H1 (cell line): ENCODE measurements at regions not wholly inside any gene's neighbourhood (a gene's known extent, or its start where the extent isn't known, plus 50 kb on each side); places are given as distances from the start of the nearest gene placed in this dataset.

Source experiments
- CTCF ChIA-PET: fragments of 300-600 bp; sonication (Branson Sonifier 250); formaldehyde crosslinking; loops from one replicate; lab custom pipeline; 2021; ENCODE audit not compliant: partially characterized antibody; lab: Charles Lee
- POLR2A ChIA-PET: fragments of 300-600 bp; sonication (Branson Sonifier 250); formaldehyde crosslinking; loops from one replicate; lab custom pipeline; 2021; ENCODE audit warnings: inconsistent platforms; ENCODE audit not compliant: partially characterized antibody; lab: Charles Lee
- DNase-seq, 2 experiments: peaks; one replicate each; pipeline versions ENCODE4 v3.0.0 to v3.0.0-alpha.2; 2010 to 2022; ENCODE audit warnings: low spot score in 2 of 2, low read depth in 1 of 2, mixed read lengths in 1 of 2
- FAIRE-seq: peaks from 2 replicates; lab custom pipeline; 2011; peaks lifted over from hg19 to GRCh38; lab: Jason Lieb, UNC
- H2AFZ ChIP-seq: 2 replicates; pipeline ENCODE4 v1.8.1; 2012; ENCODE audit warnings: low read length, inconsistent platforms
- H2AK5ac ChIP-seq: 2 replicates; pipeline ENCODE4 v1.6.1; 2013; ENCODE audit warnings: low read depth, low read length
- H2BK120ac ChIP-seq: replicated peaks from 2 replicates; pipeline ENCODE3; 2013; ENCODE audit warnings: low read depth, low read length, inconsistent platforms
- H2BK12ac ChIP-seq: 2 replicates; pipeline ENCODE4 v1.6.1; 2013; ENCODE audit warnings: low read depth, low read length
- H2BK15ac ChIP-seq: 2 replicates; pipeline ENCODE4 v1.6.1; 2013; ENCODE audit warnings: low read length
- H2BK20ac ChIP-seq: 2 replicates; pipeline ENCODE4 v1.6.1; 2013; ENCODE audit warnings: low read length
- H2BK5ac ChIP-seq: 2 replicates; pipeline ENCODE4 v1.6.1; 2013; ENCODE audit warnings: low read depth, low read length
- H3K14ac ChIP-seq: 2 replicates; pipeline ENCODE4 v1.6.1; 2013; ENCODE audit warnings: inconsistent platforms; ENCODE audit not compliant: insufficient read length
- H3K18ac ChIP-seq: 2 replicates; pipeline ENCODE4 v1.6.1; 2013; ENCODE audit warnings: low read length; ENCODE audit errors: extremely low read depth
- H3K23ac ChIP-seq: 2 replicates; pipeline ENCODE4 v1.6.1; 2013; ENCODE audit warnings: inconsistent platforms; ENCODE audit not compliant: insufficient read length
- H3K23me2 ChIP-seq: 2 replicates; pipeline ENCODE4 v1.6.1; 2013; ENCODE audit warnings: low read depth, low read length
- H3K27ac ChIP-seq: 2 replicates; pipeline ENCODE4 v1.6.1; 2011; ENCODE audit warnings: low read depth, low read length, inconsistent platforms
- H3K27me3 ChIP-seq, 4 experiments: replicated peaks in 1 of 4; 1 replicate in 1 of 4; 2 replicates in 3 of 4; pipeline versions ENCODE4 v1.6.1 to v1.8.1; 2011 to 2013; ENCODE audit warnings: low read length in 3 of 4, mild to moderate bottlenecking in 3 of 4, inconsistent platforms in 2 of 4, mixed read lengths in 2 of 4, moderate library complexity in 1 of 4; ENCODE audit not compliant: control insufficient read depth in 3 of 4, insufficient read depth in 3 of 4; ENCODE audit errors: extremely low read depth in 1 of 4
- H3K36me3 ChIP-seq, 4 experiments: 2 replicates each; pipeline versions ENCODE4 v1.6.1 to v1.8.1; 2011 to 2013; ENCODE audit warnings: mild to moderate bottlenecking in 4 of 4, low read length in 3 of 4, moderate library complexity in 2 of 4, control low read depth in 1 of 4, inconsistent platforms in 1 of 4; ENCODE audit not compliant: insufficient read depth in 4 of 4, control insufficient read depth in 2 of 4
- H3K4ac ChIP-seq: replicated peaks from 2 replicates; pipeline ENCODE3; 2013; ENCODE audit warnings: low read length, low read depth, mixed read lengths, inconsistent platforms; ENCODE audit not compliant: insufficient read length
- H3K4me1 ChIP-seq, 4 experiments: replicated peaks in 1 of 4; 1 replicate in 1 of 4; 2 replicates in 3 of 4; pipeline versions ENCODE4 v1.6.1 to v1.8.1; 2011 to 2013; ENCODE audit warnings: low read length in 3 of 4, inconsistent platforms in 2 of 4, mixed read lengths in 1 of 4; ENCODE audit not compliant: insufficient read depth in 4 of 4, control insufficient read depth in 3 of 4
- H3K4me2 ChIP-seq, 2 experiments: 2 replicates each; pipeline versions ENCODE4 v1.6.1 to v1.8.1; 2011 to 2013; ENCODE audit warnings: low read depth in 2 of 2, low read length in 2 of 2, control low read depth in 1 of 2, inconsistent platforms in 1 of 2, mild to moderate bottlenecking in 1 of 2; ENCODE audit not compliant: insufficient read depth in 1 of 2
- H3K4me3 ChIP-seq, 4 experiments: fragments of 200-600, 300-600 bp in 1 of 4; sonication (generic), shearing (Covaris generic), sonication (Bioruptor Twin) in 1 of 4; 2 replicates each; pipeline versions ENCODE4 v1.5.1 to v1.8.1; 2011 to 2016; ENCODE audit warnings: low read length in 4 of 4, low read depth in 3 of 4, control low read depth in 2 of 4, inconsistent platforms in 2 of 4, mild to moderate bottlenecking in 2 of 4, mixed read lengths in 1 of 4, moderate library complexity in 1 of 4; ENCODE audit not compliant: insufficient read depth in 2 of 4; ENCODE audit errors: extremely low read depth in 1 of 4
- H3K56ac ChIP-seq: replicated peaks from 2 replicates; pipeline ENCODE3; 2013; ENCODE audit warnings: low read depth, mild to moderate bottlenecking, mixed read lengths, low read length, inconsistent platforms; ENCODE audit not compliant: insufficient read length
- H3K79me1 ChIP-seq: 2 replicates; pipeline ENCODE4 v1.6.1; 2013; ENCODE audit warnings: low read depth, low read length, control low read depth
- H3K79me2 ChIP-seq, 2 experiments: 2 replicates each; pipeline versions ENCODE4 v1.6.1 to v1.8.1; 2012 to 2013; ENCODE audit warnings: low read length in 2 of 2, mild to moderate bottlenecking in 2 of 2, inconsistent platforms in 1 of 2; ENCODE audit not compliant: insufficient read depth in 2 of 2, control insufficient read depth in 1 of 2
- H3K9ac ChIP-seq, 4 experiments: replicated peaks in 1 of 4; 1 replicate in 1 of 4; 2 replicates in 3 of 4; pipeline versions ENCODE4 v1.6.1 to v1.8.1; 2011 to 2013; ENCODE audit warnings: low read depth in 3 of 4, low read length in 3 of 4, control low read depth in 2 of 4, mild to moderate bottlenecking in 2 of 4, moderate library complexity in 2 of 4, inconsistent platforms in 1 of 4; ENCODE audit errors: extremely low read depth in 1 of 4
- H3K9me3 ChIP-seq, 2 experiments: 2 replicates each; pipeline versions ENCODE4 v1.6.1 to v1.8.1; 2012 to 2013; ENCODE audit warnings: mild to moderate bottlenecking in 2 of 2, moderate library complexity in 2 of 2, control low read depth in 1 of 2, inconsistent platforms in 1 of 2, low read depth in 1 of 2, low read length in 1 of 2, mixed read lengths in 1 of 2; ENCODE audit not compliant: insufficient read depth in 2 of 2
- H4K20me1 ChIP-seq, 2 experiments: replicated peaks in 1 of 2; 2 replicates each; pipeline versions ENCODE3 to v1.8.1; 2011 to 2013; ENCODE audit warnings: inconsistent platforms in 2 of 2, low read length in 2 of 2, mild to moderate bottlenecking in 1 of 2; ENCODE audit not compliant: insufficient read depth in 2 of 2, control insufficient read depth in 1 of 2
- H4K5ac ChIP-seq: 2 replicates; pipeline ENCODE4 v1.6.1; 2013; ENCODE audit warnings: low read length, low read depth, mixed read lengths, inconsistent platforms; ENCODE audit not compliant: insufficient read length
- H4K8ac ChIP-seq: 2 replicates; pipeline ENCODE4 v1.8.0; 2013; ENCODE audit warnings: mild to moderate bottlenecking, moderate library complexity, low read length, inconsistent platforms; ENCODE audit not compliant: insufficient read depth; ENCODE audit errors: extremely low read depth
- H4K91ac ChIP-seq: replicated peaks from 2 replicates; pipeline ENCODE3; 2013; ENCODE audit warnings: low read length, mixed read lengths, inconsistent platforms; ENCODE audit not compliant: insufficient read length
- KDM5A ChIP-seq: fragments of 200-600 bp; IDR thresholded peaks from 2 replicates; pipeline ENCODE4 v1.7.1; 2012; ENCODE audit warnings: mild to moderate bottlenecking, low read length, inconsistent platforms, mixed read lengths
- POLR2AphosphoS5 ChIP-seq: IDR thresholded peaks from 2 replicates; pipeline ENCODE4 v1.6.1; 2011; ENCODE audit warnings: low read depth, low read length
- WGBS, 2 experiments: shearing (Covaris generic) in 1 of 2; methylation state at CpG; one replicate each; pipeline versions ENCODE4 v1.1.6 to v1.1.7; 2013 to 2015; ENCODE audit warnings: low lambda C conversion rate in 2 of 2, mixed read lengths in 2 of 2, inconsistent platforms in 1 of 2, low coverage in 1 of 2, missing lambda C conversion rate in 1 of 2; ENCODE audit not compliant: insufficient replicate concordance in 2 of 2, insufficient coverage in 1 of 2, insufficient read length in 1 of 2; ENCODE audit errors: extremely low coverage in 1 of 2, missing lambda C conversion rate in 1 of 2; 5-methylcytosine and 5-hydroxymethylcytosine counted together
- TF ChIP-seq, protein P1 (sequence below), 3 experiments: IDR thresholded peaks; 1 replicate in 2 of 3; 2 replicates in 1 of 3; pipeline versions ENCODE4 v1.5.1 to v1.6.1; 2011; ENCODE audit warnings: low read length in 3 of 3, mild to moderate bottlenecking in 3 of 3, inconsistent platforms in 2 of 3, low read depth in 1 of 3, moderate library complexity in 1 of 3; ENCODE audit not compliant: insufficient read depth in 1 of 3; ENCODE audit errors: control extremely low read depth in 1 of 3

DNA sequence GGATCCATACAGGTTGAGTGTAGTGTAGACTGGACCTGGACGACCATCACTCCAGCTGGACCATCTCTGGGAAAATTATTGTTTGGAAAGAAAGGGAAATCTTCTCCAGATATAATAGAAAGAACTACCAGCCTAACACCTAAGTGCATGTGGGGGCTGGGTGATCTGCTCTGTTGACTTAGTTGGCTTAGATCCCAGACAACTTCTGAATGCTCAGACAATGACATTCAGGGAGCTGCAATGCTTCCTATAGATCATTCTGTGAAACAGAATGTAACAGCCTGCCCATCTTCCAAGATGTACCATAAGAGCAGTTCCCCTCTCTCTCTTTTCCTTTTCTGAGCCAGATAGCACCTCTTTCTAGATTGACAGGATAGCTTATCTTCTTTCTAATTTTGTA lies 572.8 kb upstream of the STXBP6 start:
- Histone ChIP-seq H2BK20ac (no peak overlapping the region), H4K5ac (no peak overlapping the region), H3K4me1 (no peaks in the 10 kb centered on the region), H3K56ac (no peak overlapping the region), H2BK12ac (no peak overlapping the region), H3K79me1 (no peaks in the 10 kb centered on the region), H3K4me3 (no peak overlapping the region), H2AK5ac (no peak overlapping the region), H3K27me3 (no peaks in the 10 kb centered on the region), H3K79me2 (no peaks in the 10 kb centered on the region), H3K4me2 (no peak overlapping the region), H2BK15ac (no peak overlapping the region), H2BK5ac (no peak overlapping the region), H2AFZ (no peak overlapping the region), H3K23ac (no peak overlapping the region), H3K14ac (no peak overlapping the region), H3K4ac (no peak overlapping the region), H3K18ac (no peak overlapping the region), H3K27ac (no peak overlapping the region), H3K9ac (no peak overlapping the region), H2BK120ac (no peak overlapping the region), H3K36me3 (no peaks in the 10 kb centered on the region), H3K9me3 (0 out of 4 replicates have a peak, but pooled peaks cover 0 to 2% of the 10 kb centered on the region in 2 experiments), H4K20me1 (no peaks in the 10 kb centered on the region), H4K91ac (no peak overlapping the region), H4K8ac (no peak overlapping the region), H3K23me2 (no peaks in the 10 kb centered on the region; the same call in 1 of the 2 replicates)
- POLR2A ChIA-PET, result no interaction called here
- DNase-seq, result no peak
- WGBS, 2 experiments, result 73% methylated on average over 1 of the region's 1 CpG; no CpG with 5 or more reads in 1 of the 2 experiments
- FAIRE-seq, result no peak
- CTCF ChIA-PET, result no interaction called here
- TF ChIP-seq, protein P1, sequence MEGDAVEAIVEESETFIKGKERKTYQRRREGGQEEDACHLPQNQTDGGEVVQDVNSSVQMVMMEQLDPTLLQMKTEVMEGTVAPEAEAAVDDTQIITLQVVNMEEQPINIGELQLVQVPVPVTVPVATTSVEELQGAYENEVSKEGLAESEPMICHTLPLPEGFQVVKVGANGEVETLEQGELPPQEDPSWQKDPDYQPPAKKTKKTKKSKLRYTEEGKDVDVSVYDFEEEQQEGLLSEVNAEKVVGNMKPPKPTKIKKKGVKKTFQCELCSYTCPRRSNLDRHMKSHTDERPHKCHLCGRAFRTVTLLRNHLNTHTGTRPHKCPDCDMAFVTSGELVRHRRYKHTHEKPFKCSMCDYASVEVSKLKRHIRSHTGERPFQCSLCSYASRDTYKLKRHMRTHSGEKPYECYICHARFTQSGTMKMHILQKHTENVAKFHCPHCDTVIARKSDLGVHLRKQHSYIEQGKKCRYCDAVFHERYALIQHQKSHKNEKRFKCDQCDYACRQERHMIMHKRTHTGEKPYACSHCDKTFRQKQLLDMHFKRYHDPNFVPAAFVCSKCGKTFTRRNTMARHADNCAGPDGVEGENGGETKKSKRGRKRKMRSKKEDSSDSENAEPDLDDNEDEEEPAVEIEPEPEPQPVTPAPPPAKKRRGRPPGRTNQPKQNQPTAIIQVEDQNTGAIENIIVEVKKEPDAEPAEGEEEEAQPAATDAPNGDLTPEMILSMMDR (IDR thresholded peaks at IDR 0.05; ENCODE audit: control extremely low read depth in 1 of 3, insufficient read depth in 1 of 3, low read depth in 1 of 3, low read length in 3 of 3), result no peak
- TF ChIP-seq POLR2AphosphoS5, result no peak
- TF ChIP-seq KDM5A, result no peak
- TF ChIP-seq, all 59 proteins: peak for 0
